SK-N-MC (cell line): ENCODE measurements at regions not wholly inside any gene's neighbourhood (a gene's known extent, or its start where the extent isn't known, plus 50 kb on each side); places are given as distances from the start of the nearest gene placed in this dataset.

ENCODE experiments used
- EZH2 ChIP-seq: fragments of 200-600 bp; sonication (generic); IDR thresholded peaks from one replicate; pipeline ENCODE4 v1.6.1; 2017; ENCODE audit warnings: antibody characterized with exemption
- POLR2AphosphoS5 ChIP-seq: IDR thresholded peaks from 2 replicates; pipeline ENCODE4 v1.6.1; 2012; ENCODE audit warnings: mild to moderate bottlenecking, low read depth, low read length, borderline replicate concordance

GRCh38 chr11:116582571-116582970 is 190.2 kb downstream of the BUD13 start:
- no peak for TF ChIP-seq EZH2
- TF ChIP-seq POLR2AphosphoS5, result no peak
